ENCODE measurements at regions not wholly inside any gene's neighbourhood (a gene's known extent, or its start where the extent isn't known, plus 50 kb on each side); places are given as distances from the start of the nearest gene placed in this dataset.
"Not testable (repeated sequence)": the region's sequence is repeated elsewhere in the genome, so short reads cannot be mapped to it uniquely, and the experiment has no call there.

GRCh38 chr9:63289971-63290370, 1995.0 kb downstream of the FOXD4L5 start:
- TF ChIP-seq POLR2A, POLR2AphosphoS5 (IDR thresholded peaks at IDR 0.05): not testable (repeated sequence)
- TF ChIP-seq, protein P1, sequence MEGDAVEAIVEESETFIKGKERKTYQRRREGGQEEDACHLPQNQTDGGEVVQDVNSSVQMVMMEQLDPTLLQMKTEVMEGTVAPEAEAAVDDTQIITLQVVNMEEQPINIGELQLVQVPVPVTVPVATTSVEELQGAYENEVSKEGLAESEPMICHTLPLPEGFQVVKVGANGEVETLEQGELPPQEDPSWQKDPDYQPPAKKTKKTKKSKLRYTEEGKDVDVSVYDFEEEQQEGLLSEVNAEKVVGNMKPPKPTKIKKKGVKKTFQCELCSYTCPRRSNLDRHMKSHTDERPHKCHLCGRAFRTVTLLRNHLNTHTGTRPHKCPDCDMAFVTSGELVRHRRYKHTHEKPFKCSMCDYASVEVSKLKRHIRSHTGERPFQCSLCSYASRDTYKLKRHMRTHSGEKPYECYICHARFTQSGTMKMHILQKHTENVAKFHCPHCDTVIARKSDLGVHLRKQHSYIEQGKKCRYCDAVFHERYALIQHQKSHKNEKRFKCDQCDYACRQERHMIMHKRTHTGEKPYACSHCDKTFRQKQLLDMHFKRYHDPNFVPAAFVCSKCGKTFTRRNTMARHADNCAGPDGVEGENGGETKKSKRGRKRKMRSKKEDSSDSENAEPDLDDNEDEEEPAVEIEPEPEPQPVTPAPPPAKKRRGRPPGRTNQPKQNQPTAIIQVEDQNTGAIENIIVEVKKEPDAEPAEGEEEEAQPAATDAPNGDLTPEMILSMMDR (IDR thresholded peaks at IDR 0.05): not testable (repeated sequence)
